OCI-LY3 (cell line): ENCODE measurements at regions not wholly inside any gene's neighbourhood (a gene's known extent, or its start where the extent isn't known, plus 50 kb on each side); places are given as distances from the start of the nearest gene placed in this dataset.

Source experiments
- EZH2phosphoT487 ChIP-seq: fragments of 200-600 bp; shearing (Covaris generic); IDR thresholded peaks from 2 replicates; pipeline ENCODE4 v1.6.1; 2018; ENCODE audit warnings: antibody characterized with exemption, mixed run types, low read depth
- TF ChIP-seq, protein P1 (sequence below): fragments of 200-600, 300-600 bp; sonication (generic); IDR thresholded peaks from 2 replicates; pipeline ENCODE4 v1.5.1; 2014; ENCODE audit warnings: antibody characterized with exemption, low read length, low read depth

DNA sequence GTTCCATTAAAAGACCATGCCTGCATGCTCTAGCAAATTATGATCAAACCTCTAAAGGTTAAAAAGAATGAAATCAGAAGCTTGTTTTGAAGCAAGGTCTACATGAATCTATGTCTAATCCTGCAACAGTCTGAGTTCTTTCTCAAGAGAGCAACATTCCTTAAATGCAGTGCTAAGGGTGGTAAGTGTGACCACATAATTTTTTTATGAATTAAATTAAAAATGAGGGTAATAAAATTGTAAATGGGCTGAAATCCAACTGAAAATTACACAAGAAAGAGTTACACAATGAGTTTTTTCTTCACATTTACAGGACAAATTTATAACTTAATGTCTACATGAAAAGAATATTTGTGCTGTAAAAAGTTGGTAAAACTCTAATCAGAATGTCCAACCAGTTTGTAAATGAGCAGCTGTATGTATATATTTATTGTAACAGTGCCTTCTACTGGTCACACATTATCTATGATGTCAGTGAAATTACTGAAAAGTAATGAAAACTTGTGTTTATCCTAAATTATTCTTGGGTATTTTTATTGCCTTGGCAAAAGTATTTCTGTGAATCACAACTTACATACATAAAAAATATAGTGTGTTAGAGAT is 336.3 kb upstream of the PITX2 start:
- TF ChIP-seq, protein P1, sequence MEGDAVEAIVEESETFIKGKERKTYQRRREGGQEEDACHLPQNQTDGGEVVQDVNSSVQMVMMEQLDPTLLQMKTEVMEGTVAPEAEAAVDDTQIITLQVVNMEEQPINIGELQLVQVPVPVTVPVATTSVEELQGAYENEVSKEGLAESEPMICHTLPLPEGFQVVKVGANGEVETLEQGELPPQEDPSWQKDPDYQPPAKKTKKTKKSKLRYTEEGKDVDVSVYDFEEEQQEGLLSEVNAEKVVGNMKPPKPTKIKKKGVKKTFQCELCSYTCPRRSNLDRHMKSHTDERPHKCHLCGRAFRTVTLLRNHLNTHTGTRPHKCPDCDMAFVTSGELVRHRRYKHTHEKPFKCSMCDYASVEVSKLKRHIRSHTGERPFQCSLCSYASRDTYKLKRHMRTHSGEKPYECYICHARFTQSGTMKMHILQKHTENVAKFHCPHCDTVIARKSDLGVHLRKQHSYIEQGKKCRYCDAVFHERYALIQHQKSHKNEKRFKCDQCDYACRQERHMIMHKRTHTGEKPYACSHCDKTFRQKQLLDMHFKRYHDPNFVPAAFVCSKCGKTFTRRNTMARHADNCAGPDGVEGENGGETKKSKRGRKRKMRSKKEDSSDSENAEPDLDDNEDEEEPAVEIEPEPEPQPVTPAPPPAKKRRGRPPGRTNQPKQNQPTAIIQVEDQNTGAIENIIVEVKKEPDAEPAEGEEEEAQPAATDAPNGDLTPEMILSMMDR: peak; percentile 77
- TF ChIP-seq EZH2phosphoT487: no peak
